Naive thymus-derived CD8-positive, alpha-beta T cell (primary cell): ENCODE measurements at regions not wholly inside any gene's neighbourhood (a gene's known extent, or its start where the extent isn't known, plus 50 kb on each side); places are given as distances from the start of the nearest gene placed in this dataset.

Source experiments
- ATAC-seq, 2 donors: fragments of 150-1000 bp; cut with Tn5 transposase in 1 of 2; sonication (Bioruptor Pico), chemical (Tn5 transposase) in 1 of 2; 1 replicate in 1 of 2; 2 replicates in 1 of 2; pipeline ENCODE4 v1.10.0; 2021; ENCODE audit warnings: mild to moderate bottlenecking in 2 of 2, moderate library complexity in 2 of 2
- POLR2A ChIA-PET: fragments of 350-600 bp; sonication (Branson Sonifier 250); formaldehyde crosslinking; loops from one replicate; lab custom pipeline; 2021; ENCODE audit warnings: antibody characterized with exemption; lab: Charles Lee
- DNase-seq, 10 donors: peaks; one replicate each; pipeline versions ENCODE4 v3.0.0 to v3.0.0-alpha.2; 2020 to 2022
- H3K27ac Mint-ChIP-seq, 10 donors: one replicate each; pipeline ENCODE4 v1.8.0; 2020 to 2022; ENCODE audit warnings: mild to moderate bottlenecking in 10 of 10, mixed read lengths in 10 of 10, moderate library complexity in 4 of 10, inconsistent platforms in 1 of 10
- H3K27me3 Mint-ChIP-seq, 5 donors: one replicate each; pipeline ENCODE4 v1.8.0; 2021 to 2022; ENCODE audit warnings: mixed read lengths in 5 of 5
- H3K36me3 Mint-ChIP-seq, 3 donors: one replicate each; pipeline ENCODE4 v1.8.0; 2020 to 2022; ENCODE audit warnings: mixed read lengths in 3 of 3, mild to moderate bottlenecking in 2 of 3, inconsistent platforms in 1 of 3
- H3K4me1 Mint-ChIP-seq, 4 donors: one replicate each; pipeline ENCODE4 v1.8.0; 2021 to 2022; ENCODE audit warnings: mixed read lengths in 4 of 4
- H3K4me3 Mint-ChIP-seq, 10 donors: one replicate each; pipeline ENCODE4 v1.8.0; 2020 to 2022; ENCODE audit warnings: mild to moderate bottlenecking in 10 of 10, mixed read lengths in 10 of 10, moderate library complexity in 6 of 10, inconsistent platforms in 1 of 10
- H3K9me3 Mint-ChIP-seq, 9 donors: one replicate each; pipeline ENCODE4 v1.8.0; 2020 to 2022; ENCODE audit warnings: mixed read lengths in 9 of 9, mild to moderate bottlenecking in 3 of 9, inconsistent platforms in 1 of 9, moderate library complexity in 1 of 9

DNA sequence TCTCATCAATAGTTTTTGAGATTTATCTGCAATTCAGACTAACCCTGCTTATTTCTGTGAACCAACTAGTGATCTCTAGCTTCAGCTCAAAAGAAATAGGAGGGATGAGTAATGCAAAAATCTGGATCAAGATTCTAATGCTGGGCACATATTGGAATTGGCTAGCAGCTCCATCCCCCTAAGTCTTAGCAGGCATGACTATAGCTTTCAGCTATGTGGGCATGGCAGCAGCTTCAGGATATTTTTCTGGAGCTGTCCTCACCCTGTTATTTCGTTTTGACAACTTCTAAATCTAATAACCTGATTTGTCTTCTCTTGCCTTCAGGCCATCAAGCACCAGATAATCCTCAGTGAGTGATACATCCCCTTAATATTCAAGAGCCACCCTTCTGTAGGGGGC is 50.8 kb upstream of the GNPDA2 start:
- H3K9me3 Mint-ChIP-seq: peaks cover 0 to 27% (median 3%) of the 10 kb centered on the region in 9 donors
- DNase-seq: no peak
- peaks cover 0 to 16% (median 0%) of the 10 kb centered on the region in 3 donors for H3K36me3 Mint-ChIP-seq
- peaks cover 0 to 32% (median 4%) of the 10 kb centered on the region in 5 donors for H3K27me3 Mint-ChIP-seq
- H3K27ac Mint-ChIP-seq: no peak overlapping the region
- POLR2A ChIA-PET: no interaction called here
- ATAC-seq: no peak
- no peak overlapping the region for H3K4me3 Mint-ChIP-seq
- H3K4me1 Mint-ChIP-seq: no peaks in the 10 kb centered on the region
